Thyroid gland (tissue), 4 donors: ENCODE measurements at regions not wholly inside any gene's neighbourhood (a gene's known extent, or its start where the extent isn't known, plus 50 kb on each side); places are given as distances from the start of the nearest gene placed in this dataset.

Experiments
- DNase-seq, 2 donors: peaks; one replicate each; pipeline ENCODE4 v3.0.0-alpha.2; 2019
- H3K27ac ChIP-seq, 3 donors: fragments of 200-600 bp; sonication (generic); 1 replicate in 2 of 3; 2 replicates in 1 of 3; pipeline ENCODE4 v1.5.1; 2016 to 2019; ENCODE audit warnings: mild to moderate bottlenecking in 1 of 3, moderate library complexity in 1 of 3
- H3K27me3 ChIP-seq: fragments of 200-600 bp; sonication (generic); one replicate; pipeline ENCODE4 v1.5.1; 2019
- H3K36me3 ChIP-seq, 2 donors: fragments of 200-600 bp; sonication (generic); one replicate each; pipeline ENCODE4 v1.5.1; 2016 to 2019
- H3K4me1 ChIP-seq, 2 donors: fragments of 200-600 bp; sonication (generic); one replicate each; pipeline ENCODE4 v1.5.1; 2017 to 2019
- H3K4me3 ChIP-seq, 3 donors: fragments of 200-600 bp; sonication (generic); replicated peaks in 1 of 3; 1 replicate in 2 of 3; 2 replicates in 1 of 3; pipeline ENCODE4 v1.5.1; 2016; ENCODE audit warnings: mild to moderate bottlenecking in 1 of 3
- H3K9me3 ChIP-seq: fragments of 200-600 bp; sonication (generic); one replicate; pipeline ENCODE4 v1.5.1; 2017
- POLR2A ChIP-seq, 2 donors: fragments of 450-650 bp; IDR thresholded peaks; one replicate each; pipeline ENCODE4 v1.6.1; 2017; ENCODE audit warnings: antibody characterized with exemption in 2 of 2, mild to moderate bottlenecking in 2 of 2, moderate library complexity in 1 of 2
- WGBS, 2 donors: methylation state at CpG; one replicate each; pipeline ENCODE4 v1.1.5; 2017; 5-methylcytosine and 5-hydroxymethylcytosine counted together
- intact Hi-C: fragments of 100-400 bp; cut with DNase I; formaldehyde crosslinking; loops from one replicate; pipeline ENCODE4 v1.15.1; 2023
- TF ChIP-seq, protein P1 (sequence below), 6 experiments: fragments of 200-600 bp in 3 of 6; fragments of 450-650 bp in 3 of 6; sonication (generic) in 3 of 6; IDR thresholded peaks; one replicate each; pipeline ENCODE4 v1.5.1; 2016 to 2019; ENCODE audit warnings: antibody characterized with exemption in 6 of 6, mild to moderate bottlenecking in 2 of 6, inconsistent platforms in 1 of 6, moderate library complexity in 1 of 6

DNA sequence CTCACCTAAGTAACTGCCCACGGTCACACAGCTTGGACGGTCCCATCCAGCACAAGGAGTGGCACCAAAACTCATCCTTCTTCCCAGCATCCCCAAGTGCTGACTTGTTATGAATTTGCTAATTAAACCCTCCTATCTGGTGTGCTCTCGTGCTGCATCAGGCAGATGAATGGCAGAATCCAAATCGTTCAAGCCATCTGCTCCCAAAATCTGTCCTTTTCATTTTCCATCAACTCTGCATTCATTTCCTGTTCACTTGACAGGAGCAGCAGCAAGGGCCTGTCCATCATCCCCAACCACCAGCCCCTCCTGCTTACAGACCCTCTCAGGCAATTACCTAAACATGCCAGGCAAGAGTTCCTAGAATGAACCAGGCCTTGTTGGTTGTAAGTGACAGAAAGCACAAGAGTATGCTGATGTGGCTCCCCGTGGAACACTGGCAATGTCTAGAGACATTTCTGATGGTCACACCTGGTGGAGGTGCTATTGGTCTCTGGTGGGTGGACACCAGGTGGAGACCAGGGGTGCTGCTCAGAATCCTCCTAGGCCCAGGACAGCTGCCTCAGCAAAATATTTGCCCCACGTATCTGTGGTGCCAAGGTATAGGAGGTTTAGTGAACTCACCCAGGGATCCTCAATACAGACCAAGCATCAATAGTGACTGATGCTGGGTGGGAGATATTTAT, 832.5 kb downstream of the TBC1D22A start:
- DNase-seq, result no peak
- Histone ChIP-seq H3K9me3 (no peaks in the 10 kb centered on the region), H3K36me3 (no peaks in the 10 kb centered on the region), H3K27ac (no peak overlapping the region), H3K4me3 (no peak overlapping the region), H3K27me3 (no peaks in the 10 kb centered on the region), H3K4me1 (no peaks in the 10 kb centered on the region)
- TF ChIP-seq POLR2A (IDR thresholded peaks at IDR 0.05), result no peak
- TF ChIP-seq, protein P1, sequence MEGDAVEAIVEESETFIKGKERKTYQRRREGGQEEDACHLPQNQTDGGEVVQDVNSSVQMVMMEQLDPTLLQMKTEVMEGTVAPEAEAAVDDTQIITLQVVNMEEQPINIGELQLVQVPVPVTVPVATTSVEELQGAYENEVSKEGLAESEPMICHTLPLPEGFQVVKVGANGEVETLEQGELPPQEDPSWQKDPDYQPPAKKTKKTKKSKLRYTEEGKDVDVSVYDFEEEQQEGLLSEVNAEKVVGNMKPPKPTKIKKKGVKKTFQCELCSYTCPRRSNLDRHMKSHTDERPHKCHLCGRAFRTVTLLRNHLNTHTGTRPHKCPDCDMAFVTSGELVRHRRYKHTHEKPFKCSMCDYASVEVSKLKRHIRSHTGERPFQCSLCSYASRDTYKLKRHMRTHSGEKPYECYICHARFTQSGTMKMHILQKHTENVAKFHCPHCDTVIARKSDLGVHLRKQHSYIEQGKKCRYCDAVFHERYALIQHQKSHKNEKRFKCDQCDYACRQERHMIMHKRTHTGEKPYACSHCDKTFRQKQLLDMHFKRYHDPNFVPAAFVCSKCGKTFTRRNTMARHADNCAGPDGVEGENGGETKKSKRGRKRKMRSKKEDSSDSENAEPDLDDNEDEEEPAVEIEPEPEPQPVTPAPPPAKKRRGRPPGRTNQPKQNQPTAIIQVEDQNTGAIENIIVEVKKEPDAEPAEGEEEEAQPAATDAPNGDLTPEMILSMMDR (IDR thresholded peaks at IDR 0.05), result no peak
- intact Hi-C loops, result no loop called here
- 94 to 97% methylated on average over 6 of the region's 6 CpGs for WGBS, 2 donors

DNA sequence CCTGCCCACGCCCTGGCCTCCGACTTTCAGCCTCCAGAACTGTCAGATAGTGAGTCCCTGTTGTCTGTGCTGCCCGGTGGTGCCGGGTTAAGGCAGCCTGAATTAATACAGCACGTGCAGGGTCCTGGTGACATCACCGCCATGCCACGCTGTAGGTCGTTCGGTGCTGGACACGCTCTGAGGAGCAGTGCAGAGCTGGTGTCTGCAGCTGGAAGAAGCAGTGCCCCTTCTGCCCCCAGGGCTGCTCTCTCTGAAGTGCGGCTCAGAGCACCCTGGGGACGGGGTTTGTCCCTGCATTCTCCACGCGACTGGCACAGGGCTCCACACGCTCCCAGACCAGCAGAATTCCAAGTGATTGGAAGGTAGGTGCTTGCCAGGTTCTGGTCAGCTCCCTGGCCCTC, 831.5 kb downstream of the TBC1D22A start:
- no peaks in the 10 kb centered on the region for H3K4me1 ChIP-seq
- intact Hi-C loops, result no loop called here
- DNase-seq, result peak in 1 of 2 donors; percentile 4
- no peaks in the 10 kb centered on the region for H3K9me3 ChIP-seq
- H3K27ac ChIP-seq, result no peak overlapping the region
- no peaks in the 10 kb centered on the region for H3K27me3 ChIP-seq
- no peaks in the 10 kb centered on the region for H3K36me3 ChIP-seq
- H3K4me3 ChIP-seq, result no peak overlapping the region
- WGBS, 2 donors, result 71 to 78% methylated on average over 5 to 15 of the region's 15 CpGs
- TF ChIP-seq POLR2A (IDR thresholded peaks at IDR 0.05), result no peak
- TF ChIP-seq, protein P1 (IDR thresholded peaks at IDR 0.05), result no peak

DNA sequence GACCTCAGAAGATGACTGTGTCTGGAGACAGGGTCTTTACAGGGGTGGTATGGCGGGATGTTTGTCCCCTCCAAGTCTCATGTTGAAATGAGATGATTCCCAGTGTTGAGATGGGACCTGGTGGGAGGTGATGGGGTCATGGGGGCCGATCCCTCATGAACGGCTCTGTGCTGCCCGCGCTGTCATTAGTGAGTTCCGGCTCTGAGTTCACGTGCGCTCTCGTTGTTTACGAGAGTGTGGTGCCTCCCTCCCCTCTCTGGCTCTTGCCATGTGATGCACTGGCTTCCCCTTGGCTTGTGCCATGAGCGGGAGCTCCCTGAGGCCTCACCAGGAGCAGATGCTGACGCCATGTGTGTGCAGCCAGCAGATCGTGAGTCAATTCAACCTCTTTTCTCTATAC, 830.8 kb downstream of the TBC1D22A start:
- Histone ChIP-seq H3K27ac (no peak overlapping the region), H3K36me3 (no peaks in the 10 kb centered on the region), H3K27me3 (no peaks in the 10 kb centered on the region), H3K4me3 (no peak overlapping the region), H3K9me3 (no peaks in the 10 kb centered on the region), H3K4me1 (no peaks in the 10 kb centered on the region)
- no peak for TF ChIP-seq POLR2A (IDR thresholded peaks at IDR 0.05)
- TF ChIP-seq, protein P1 (IDR thresholded peaks at IDR 0.05), result no peak
- no peak for DNase-seq
- WGBS, 2 donors, result 90 to 95% methylated on average over 13 of the region's 13 CpGs
- intact Hi-C loops, result no loop called here

DNA sequence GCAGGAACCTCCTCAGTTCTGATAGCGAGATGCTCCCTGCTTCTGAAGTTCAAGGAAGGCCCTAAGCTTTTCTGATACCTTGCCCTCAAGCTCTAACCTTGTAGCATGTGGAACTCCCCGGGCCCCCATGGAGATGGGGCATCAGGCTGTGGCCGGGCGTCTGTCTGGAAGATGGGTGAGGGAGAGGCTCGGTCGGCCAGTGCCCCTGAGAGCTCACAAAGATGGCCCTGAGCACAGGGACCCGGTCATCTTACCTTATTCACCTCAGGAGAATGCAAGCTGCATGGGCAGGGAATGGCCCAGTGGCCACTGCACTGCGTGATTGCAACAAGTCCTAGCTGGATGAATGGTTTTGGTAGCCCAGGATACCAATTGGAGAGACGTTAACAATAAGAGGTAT, 830.3 kb downstream of the TBC1D22A start:
- DNase-seq, result no peak
- H3K9me3 ChIP-seq, result no peaks in the 10 kb centered on the region
- TF ChIP-seq, protein P1 (IDR thresholded peaks at IDR 0.05), result no peak
- no peak for TF ChIP-seq POLR2A (IDR thresholded peaks at IDR 0.05)
- no peaks in the 10 kb centered on the region for H3K27me3 ChIP-seq
- H3K4me1 ChIP-seq, result no peaks in the 10 kb centered on the region
- WGBS, 2 donors, result 94 to 98% methylated on average over 9 of the region's 9 CpGs
- intact Hi-C loops, result no loop called here
- H3K36me3 ChIP-seq, result no peaks in the 10 kb centered on the region
- no peak overlapping the region for H3K27ac ChIP-seq
- no peak overlapping the region for H3K4me3 ChIP-seq

DNA sequence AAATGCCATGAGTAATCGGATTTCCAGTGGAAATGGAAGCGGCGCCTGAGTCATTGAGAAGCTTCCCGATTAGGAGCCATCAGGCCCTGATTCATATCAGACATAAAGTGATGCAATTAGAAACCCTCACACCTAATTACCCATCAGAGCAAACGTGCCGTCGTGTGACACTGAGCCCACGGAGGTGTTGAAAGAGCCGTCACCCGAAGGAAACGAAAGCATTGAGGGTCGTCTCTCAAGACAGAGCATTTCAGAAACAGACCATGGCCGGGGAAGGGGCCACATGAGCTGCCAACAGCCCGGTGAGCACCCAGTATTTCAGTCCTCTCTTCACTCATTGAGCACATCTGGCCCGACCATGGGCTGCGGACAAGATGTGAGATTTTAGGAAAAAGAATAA, 829.3 kb downstream of the TBC1D22A start:
- Histone ChIP-seq H3K9me3 (no peaks in the 10 kb centered on the region), H3K27ac (no peak overlapping the region), H3K4me1 (no peaks in the 10 kb centered on the region), H3K4me3 (no peak overlapping the region), H3K36me3 (no peaks in the 10 kb centered on the region), H3K27me3 (no peaks in the 10 kb centered on the region)
- no peak for DNase-seq
- intact Hi-C loops, result no loop called here
- WGBS, 2 donors, result 88 to 90% methylated on average over 16 of the region's 16 CpGs
- no peak for TF ChIP-seq POLR2A (IDR thresholded peaks at IDR 0.05)
- TF ChIP-seq, protein P1 (IDR thresholded peaks at IDR 0.05), result no peak
